GM21737 (cell line): ENCODE measurements at regions not wholly inside any gene's neighbourhood (a gene's known extent, or its start where the extent isn't known, plus 50 kb on each side); places are given as distances from the start of the nearest gene placed in this dataset.
A peak's percentile ranks its signal among the peaks of the same experiment; 100 is the strongest.
"Not testable (repeated sequence)": the region's sequence is repeated elsewhere in the genome, so short reads cannot be mapped to it uniquely, and the experiment has no call there.

ENCODE experiments used
- ATAC-seq: cut with Tn5 transposase; IDR thresholded peaks from one replicate; pipeline ENCODE4 v1.9.1; 2021; ENCODE audit warnings: mild to moderate bottlenecking, moderate library complexity; ENCODE audit not compliant: unreplicated experiment

GRCh38 chr12:46087916-46088439 is 97.6 kb upstream of the SCAF11 start:
- ATAC-seq, result no peak

- no peak for ATAC-seq
Observed at GRCh38 chr12:46084666-46085631, 94.6 kb upstream of the SCAF11 start.

DNA sequence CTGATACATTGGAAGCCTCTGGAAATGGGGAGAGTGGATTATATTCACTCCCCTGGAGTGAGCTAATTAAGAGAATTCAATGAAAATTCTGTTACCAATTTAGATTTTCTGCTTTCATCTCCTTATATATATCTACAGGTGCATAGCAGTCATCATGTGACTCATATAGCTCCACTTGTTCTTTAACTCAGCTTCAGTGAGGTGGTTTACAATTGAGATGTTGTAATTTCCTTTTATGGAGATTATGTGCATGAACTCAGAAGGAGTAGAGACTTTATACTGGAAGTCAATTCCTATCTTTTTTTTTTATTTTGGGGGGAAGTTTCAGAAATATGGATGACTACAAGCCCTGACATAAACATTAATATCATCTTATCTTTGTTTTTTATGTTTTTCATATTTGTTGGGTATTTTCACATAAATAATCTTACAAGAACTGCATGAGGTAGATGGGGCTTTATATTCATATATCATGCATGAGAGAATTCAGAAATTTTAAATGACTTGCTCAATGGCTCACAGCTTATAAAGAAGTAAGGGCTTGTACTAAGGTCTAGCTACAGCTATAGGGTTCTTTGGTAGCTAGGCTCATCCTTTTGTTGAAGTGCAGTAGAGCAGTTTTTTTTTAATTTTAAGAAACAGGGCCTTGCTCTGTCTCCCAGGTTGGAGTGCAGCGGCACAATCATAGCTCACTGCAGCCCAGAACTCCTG is 92.3 kb upstream of the SCAF11 start:
- ATAC-seq, result no peak

- ATAC-seq, result no peak
Observed at GRCh38 chr12:46073321-46073720, 82.9 kb upstream of the SCAF11 start.

DNA sequence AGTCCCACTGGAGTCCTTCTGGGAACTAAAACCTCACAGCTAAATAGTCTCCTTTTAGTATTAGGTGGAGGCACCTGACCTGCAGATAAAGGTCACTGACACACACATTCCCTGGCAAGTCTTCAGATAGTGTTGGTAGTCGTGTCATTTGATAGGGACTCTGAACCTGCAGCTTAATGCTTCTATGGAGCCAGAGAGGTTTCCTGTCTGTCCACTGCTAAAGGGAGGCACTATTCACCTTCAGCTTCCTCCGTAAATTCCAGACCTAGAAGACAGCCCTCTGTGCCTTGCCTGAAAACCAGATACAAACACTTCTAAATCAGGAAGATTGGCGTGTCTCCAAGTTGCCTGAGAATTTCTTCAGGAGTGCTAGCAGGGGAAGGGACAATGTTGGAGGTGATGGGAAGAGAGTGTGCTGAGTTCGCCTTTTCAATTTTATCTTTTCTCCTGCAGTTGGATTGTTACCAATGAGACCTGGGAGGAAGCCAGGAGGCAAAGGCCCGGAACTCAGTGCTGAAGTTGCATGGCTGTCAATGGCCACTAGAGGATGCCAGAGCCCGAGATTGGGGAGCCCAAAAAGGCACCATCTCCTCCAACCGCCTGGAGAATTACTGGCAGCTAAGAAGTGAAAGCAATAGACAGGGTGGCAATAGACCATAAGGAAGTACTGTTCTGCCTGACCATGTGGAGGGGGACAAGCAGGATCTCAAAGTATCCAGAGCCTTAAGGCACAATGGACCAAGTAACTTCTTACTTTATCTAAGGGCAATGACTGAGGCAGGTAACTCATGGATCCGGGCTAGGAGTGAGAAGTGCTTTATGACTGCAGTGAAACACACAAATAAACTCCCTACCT is 81.6 kb upstream of the SCAF11 start:
- peak; percentile 98 for ATAC-seq

DNA sequence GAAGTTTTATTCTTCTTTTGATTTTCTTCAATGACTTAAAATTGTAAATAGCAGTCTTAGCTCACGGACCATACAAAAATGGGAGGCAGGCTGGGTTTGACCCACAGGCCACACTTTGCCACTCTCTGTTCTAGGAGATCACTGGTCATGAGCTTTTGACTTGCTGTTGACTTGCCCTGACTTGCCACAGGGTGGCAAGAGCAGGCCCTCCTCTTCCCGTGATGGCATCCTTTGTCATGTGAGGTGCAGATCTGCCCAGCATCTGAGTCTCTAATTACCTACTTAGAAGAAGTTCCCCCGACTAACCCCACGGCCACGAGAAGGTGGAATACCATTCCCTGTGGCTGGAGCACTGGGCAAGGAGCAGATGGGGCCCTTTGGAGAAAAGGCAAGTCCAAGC is 81.0 kb upstream of the SCAF11 start:
- ATAC-seq, result no peak

DNA sequence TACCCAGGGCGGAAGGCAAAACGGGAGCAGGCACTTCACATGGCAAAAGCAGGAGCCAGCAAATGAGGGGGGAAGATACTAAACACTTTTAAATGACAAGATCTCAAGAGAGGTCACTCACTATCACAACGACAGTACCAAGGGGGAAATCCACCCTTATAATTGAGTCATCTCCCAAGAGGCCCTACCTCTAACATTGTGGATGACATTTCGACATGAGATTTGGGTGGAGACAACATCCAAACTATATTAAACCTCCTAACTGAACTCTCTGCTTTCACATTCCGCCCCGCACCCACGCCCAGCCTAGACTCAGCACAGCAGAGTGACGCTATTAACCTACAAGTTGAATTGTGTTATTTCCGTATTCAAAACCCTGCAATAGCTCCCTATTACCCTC is 76.7 kb upstream of the SCAF11 start:
- ATAC-seq, result no peak

DNA sequence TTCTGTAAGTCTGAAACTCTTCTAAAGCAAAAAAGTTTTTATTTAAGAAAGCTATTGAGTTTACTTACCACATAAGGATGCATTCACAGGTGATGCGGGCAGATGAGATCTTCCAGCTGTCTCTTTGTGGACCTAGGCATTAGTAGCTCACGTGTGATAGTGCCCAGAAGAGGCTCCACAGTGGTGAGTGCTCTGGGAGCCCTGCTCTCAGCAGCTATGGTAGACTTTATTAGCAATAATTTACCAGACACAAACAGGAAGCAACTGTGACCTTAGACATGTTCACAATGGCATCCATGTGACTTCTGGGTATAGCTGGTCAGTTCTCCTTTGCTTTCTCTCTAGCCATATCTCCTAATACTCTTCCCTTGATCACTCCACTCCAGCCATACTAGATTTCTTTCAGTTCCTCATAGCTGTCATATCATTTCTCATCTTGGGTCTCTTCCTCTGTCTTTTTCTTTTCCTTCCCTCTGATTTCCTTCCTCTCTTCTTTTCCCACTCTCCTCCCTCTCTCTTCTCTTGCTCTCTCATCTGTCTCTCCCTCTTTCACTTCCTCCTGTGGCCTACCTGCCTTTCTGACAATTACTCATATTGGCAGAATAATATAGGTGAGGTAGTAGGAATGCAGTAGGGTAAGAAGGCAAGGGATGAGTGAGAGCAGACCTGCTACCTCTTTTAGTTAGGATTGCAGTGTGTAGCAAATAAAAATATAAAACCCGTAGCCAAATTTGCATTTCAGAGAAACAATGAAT is 75.2 kb upstream of the SCAF11 start:
- peak; percentile 80 for ATAC-seq

GRCh38 chr12:46064548-46064947 is 74.2 kb upstream of the SCAF11 start:
- ATAC-seq, result no peak

GRCh38 chr12:46058697-46059096 is 68.3 kb upstream of the SCAF11 start:
- ATAC-seq, result not testable (repeated sequence)

DNA sequence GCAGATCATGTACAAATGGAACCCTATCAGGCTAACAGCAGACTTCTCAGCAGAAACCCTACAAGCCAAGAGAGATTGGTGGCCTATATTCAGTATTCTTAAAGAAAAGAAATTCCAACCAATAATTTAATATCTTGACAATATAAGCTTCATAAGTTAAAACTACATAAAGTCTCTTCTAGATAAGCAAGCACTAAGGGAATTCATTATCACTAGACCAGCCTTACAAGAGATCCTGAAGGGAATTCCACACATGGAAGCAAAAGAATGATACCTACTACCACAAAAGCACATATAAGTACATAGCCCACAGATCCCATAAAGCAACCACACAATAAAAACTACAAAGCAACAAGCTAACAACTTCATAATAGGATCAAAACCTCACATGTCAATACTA is 60.4 kb upstream of the SCAF11 start:
- no peak for ATAC-seq

- ATAC-seq, result no peak
Observed at GRCh38 chr12:46049665-46050064, 59.3 kb upstream of the SCAF11 start.

GRCh38 chr12:46046436-46046835 is 56.1 kb upstream of the SCAF11 start:
- ATAC-seq, result no peak

DNA sequence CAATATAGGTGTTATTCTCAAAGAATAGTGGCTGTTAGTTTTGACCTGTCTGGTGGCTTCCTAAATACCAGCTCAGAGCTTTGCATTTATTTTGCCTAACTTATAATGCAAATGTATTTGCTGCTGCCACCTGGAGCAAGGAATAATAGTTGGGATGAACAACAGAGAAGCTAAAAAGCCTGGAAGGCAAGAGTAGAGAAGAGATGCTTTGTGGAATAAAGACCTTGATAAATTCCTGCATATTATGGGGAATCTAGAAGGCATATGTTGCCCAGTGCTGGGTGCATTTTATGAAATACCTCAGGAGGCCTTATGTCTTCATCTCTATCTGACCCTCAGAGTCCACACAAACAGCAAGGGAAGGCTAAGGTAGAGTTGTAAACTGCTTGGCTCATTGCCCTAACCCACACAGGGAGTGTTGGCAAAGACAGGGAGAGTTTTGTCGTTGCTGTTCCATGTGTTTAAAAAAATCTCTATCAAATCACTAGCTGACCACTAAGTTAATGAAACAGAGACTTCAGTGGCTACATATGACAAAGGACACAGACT is 53.7 kb upstream of the SCAF11 start:
- ATAC-seq, result no peak
